Activated naive CD8-positive, alpha-beta T cell treated with anti-CD3 and anti-CD28 coated beads for 36 hours (primary cell): ENCODE measurements at regions not wholly inside any gene's neighbourhood (a gene's known extent, or its start where the extent isn't known, plus 50 kb on each side); places are given as distances from the start of the nearest gene placed in this dataset.

Source experiments
- DNase-seq: peaks from one replicate; pipeline ENCODE4 v3.0.0; 2021
- H3K27ac Mint-ChIP-seq: one replicate; pipeline ENCODE4 v1.8.0; 2022; ENCODE audit warnings: mild to moderate bottlenecking, moderate library complexity, mixed read lengths
- H3K27me3 Mint-ChIP-seq: one replicate; pipeline ENCODE4 v1.8.0; 2022; ENCODE audit warnings: mild to moderate bottlenecking, mixed read lengths
- H3K36me3 Mint-ChIP-seq: one replicate; pipeline ENCODE4 v1.8.0; 2021; ENCODE audit warnings: mild to moderate bottlenecking, mixed read lengths
- H3K4me1 Mint-ChIP-seq: one replicate; pipeline ENCODE4 v1.8.0; 2021; ENCODE audit warnings: mixed read lengths
- H3K4me3 Mint-ChIP-seq: one replicate; pipeline ENCODE4 v1.8.0; 2022; ENCODE audit warnings: mild to moderate bottlenecking, moderate library complexity, mixed read lengths
- H3K9me3 Mint-ChIP-seq: one replicate; pipeline ENCODE4 v1.8.0; 2022; ENCODE audit warnings: mixed read lengths

DNA sequence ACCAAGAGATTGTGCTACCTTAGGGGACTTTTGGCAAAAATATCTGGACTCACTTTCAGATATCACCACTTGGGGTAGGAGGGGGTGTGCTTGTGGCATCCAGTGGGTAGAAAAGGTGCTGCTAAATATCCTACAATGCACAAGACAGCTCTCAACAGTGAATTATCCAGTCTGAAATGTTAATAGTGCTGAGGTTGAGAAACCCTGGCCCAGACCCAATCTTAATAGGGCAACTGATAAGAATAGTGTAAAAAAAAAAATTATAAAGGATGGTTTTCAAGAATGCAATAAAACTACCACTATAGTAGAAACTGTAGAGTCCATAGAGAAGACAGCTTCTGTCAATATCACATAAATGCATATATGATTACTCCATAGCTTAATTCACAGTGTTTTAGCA is 185.5 kb downstream of the ZNF330 start:
- no peak for DNase-seq
- Mint-ChIP-seq H3K36me3 (no peaks in the 10 kb centered on the region), H3K27me3 (no peaks in the 10 kb centered on the region), H3K27ac (no peak overlapping the region), H3K4me3 (no peak overlapping the region), H3K4me1 (no peaks in the 10 kb centered on the region), H3K9me3 (no peaks in the 10 kb centered on the region)

DNA sequence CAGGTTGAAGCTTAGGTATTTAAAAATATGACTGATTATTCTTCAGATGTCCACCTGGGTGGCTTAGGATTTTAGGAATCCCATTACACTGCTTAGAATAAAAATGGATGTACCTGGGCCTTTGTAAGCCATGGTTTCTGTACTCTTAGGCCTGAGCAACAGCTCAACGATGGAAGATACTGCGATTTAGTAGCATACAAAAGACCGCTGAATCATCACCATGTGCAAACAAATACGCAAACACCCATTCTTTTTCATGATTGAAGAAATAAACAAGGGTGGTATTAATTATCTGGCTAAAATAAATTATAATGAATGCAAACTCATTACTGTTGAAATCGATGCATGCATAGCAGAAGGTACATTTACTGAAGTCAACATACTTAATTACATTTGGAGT is 188.9 kb downstream of the ZNF330 start:
- Mint-ChIP-seq H3K27me3 (no peaks in the 10 kb centered on the region), H3K4me1 (no peaks in the 10 kb centered on the region), H3K36me3 (no peaks in the 10 kb centered on the region), H3K4me3 (no peak overlapping the region), H3K9me3 (no peaks in the 10 kb centered on the region), H3K27ac (no peak overlapping the region)
- DNase-seq: no peak

DNA sequence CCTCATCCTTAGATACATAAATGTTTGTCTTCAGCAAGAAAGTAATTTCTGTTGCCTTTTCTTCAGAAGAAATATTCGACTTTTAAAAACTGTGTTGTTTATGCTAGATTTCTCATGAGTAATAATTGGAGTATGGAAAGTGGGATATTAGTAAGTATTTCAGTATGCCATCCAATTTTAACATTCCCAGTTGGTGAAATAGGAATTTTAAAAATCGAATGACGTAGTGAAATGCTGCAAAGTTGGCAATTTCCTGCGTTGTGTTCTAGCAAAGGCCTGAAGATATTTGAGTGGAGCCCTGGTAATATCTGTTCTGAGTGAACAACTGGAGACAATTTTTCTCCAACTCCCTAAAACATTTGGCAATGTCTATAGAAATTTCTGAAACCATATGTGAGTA is 190.1 kb downstream of the ZNF330 start:
- Mint-ChIP-seq H3K36me3 (no peaks in the 10 kb centered on the region), H3K27me3 (no peaks in the 10 kb centered on the region), H3K9me3 (no peaks in the 10 kb centered on the region), H3K4me1 (no peaks in the 10 kb centered on the region), H3K27ac (no peak overlapping the region), H3K4me3 (no peak overlapping the region)
- DNase-seq: no peak

DNA sequence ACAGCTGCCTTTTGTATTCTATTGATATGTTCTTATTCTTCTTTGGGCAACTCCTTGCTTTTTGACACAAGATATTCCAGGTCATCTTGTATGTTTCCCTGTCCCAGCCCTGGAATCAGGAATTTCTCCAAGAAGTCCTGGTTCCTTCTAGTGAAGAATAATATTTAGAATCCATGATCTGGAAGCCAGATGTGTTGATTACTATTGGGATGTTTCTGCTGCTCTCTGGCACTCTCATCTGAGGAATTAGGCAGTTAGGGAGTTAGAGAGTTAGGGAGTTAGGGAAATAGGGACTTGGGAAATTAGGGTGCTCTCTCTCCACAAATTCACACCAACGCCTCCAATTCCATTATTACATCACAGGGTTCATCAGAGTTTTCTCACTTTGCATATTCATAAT is 191.2 kb downstream of the ZNF330 start:
- Mint-ChIP-seq H3K9me3 (no peaks in the 10 kb centered on the region), H3K27ac (no peak overlapping the region), H3K4me1 (no peaks in the 10 kb centered on the region), H3K4me3 (no peak overlapping the region), H3K27me3 (no peaks in the 10 kb centered on the region), H3K36me3 (no peaks in the 10 kb centered on the region)
- no peak for DNase-seq

DNA sequence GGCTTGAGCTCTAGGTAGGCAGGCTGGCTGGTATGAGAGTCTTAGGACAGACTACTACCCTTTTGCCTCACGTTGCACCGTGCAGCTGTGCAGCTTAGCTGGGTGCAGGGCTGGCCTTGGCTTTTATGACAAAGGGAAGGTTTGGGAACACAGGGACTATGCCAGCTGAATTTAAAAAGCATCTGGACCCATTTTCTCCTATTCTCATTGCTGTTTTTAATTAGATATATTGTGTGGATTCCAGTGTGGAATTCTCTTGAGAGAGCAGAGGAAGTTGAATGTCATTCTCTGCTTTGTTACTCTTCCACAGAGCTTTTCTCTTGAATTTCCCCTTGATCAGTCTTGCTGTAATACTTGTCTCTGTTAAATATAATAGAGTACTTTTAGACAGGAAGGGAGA is 192.7 kb downstream of the ZNF330 start:
- Mint-ChIP-seq H3K36me3 (no peaks in the 10 kb centered on the region), H3K4me3 (no peak overlapping the region), H3K27me3 (no peaks in the 10 kb centered on the region), H3K27ac (no peak overlapping the region), H3K9me3 (no peaks in the 10 kb centered on the region), H3K4me1 (no peaks in the 10 kb centered on the region)
- DNase-seq: no peak

GRCh38 chr4:141415651-141416050 is 195.0 kb downstream of the ZNF330 start:
- H3K4me1 Mint-ChIP-seq: no peaks in the 10 kb centered on the region
- H3K27me3 Mint-ChIP-seq: peaks cover under 1% of the 10 kb centered on the region
- H3K9me3 Mint-ChIP-seq: no peaks in the 10 kb centered on the region
- H3K4me3 Mint-ChIP-seq: no peak overlapping the region
- no peak overlapping the region for H3K27ac Mint-ChIP-seq
- DNase-seq: no peak
- H3K36me3 Mint-ChIP-seq: no peaks in the 10 kb centered on the region

DNA sequence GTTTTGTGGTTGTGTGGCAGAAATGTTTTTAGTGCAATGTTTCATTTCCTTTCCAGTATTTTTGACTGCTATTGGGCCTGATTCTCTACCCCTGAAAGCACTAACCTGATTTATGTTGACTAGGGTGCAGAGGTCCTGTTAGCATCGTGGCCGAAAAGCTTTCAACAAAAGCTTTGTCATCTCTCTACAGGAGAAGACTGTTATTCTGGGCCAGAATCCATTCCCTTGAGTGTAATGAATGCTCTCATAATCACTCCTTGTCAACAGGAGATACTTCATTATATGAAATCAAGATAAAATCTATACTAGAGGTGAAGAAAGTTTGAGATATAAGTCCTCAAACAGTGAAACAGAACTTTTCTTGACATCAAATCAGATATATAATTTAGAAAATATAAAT is 195.5 kb downstream of the ZNF330 start:
- H3K27ac Mint-ChIP-seq: no peak overlapping the region
- no peaks in the 10 kb centered on the region for H3K36me3 Mint-ChIP-seq
- DNase-seq: no peak
- no peak overlapping the region for H3K4me3 Mint-ChIP-seq
- H3K27me3 Mint-ChIP-seq: peaks cover 4% of the 10 kb centered on the region
- no peaks in the 10 kb centered on the region for H3K9me3 Mint-ChIP-seq
- no peaks in the 10 kb centered on the region for H3K4me1 Mint-ChIP-seq

GRCh38 chr4:141416677-141417363 is 196.1 kb downstream of the ZNF330 start:
- Mint-ChIP-seq H3K27me3 (peaks cover 4% of the 10 kb centered on the region), H3K4me3 (no peak overlapping the region), H3K27ac (no peak overlapping the region), H3K36me3 (no peaks in the 10 kb centered on the region), H3K9me3 (peaks cover under 1% of the 10 kb centered on the region), H3K4me1 (no peaks in the 10 kb centered on the region)
- DNase-seq: no peak

- Mint-ChIP-seq H3K9me3 (peaks cover 4% of the 10 kb centered on the region), H3K4me3 (no peak overlapping the region), H3K36me3 (no peaks in the 10 kb centered on the region), H3K27ac (no peak overlapping the region), H3K27me3 (peaks cover 4% of the 10 kb centered on the region), H3K4me1 (no peaks in the 10 kb centered on the region)
- DNase-seq: no peak
Measured at GRCh38 chr4:141417387-141417786, 196.7 kb downstream of the ZNF330 start.

DNA sequence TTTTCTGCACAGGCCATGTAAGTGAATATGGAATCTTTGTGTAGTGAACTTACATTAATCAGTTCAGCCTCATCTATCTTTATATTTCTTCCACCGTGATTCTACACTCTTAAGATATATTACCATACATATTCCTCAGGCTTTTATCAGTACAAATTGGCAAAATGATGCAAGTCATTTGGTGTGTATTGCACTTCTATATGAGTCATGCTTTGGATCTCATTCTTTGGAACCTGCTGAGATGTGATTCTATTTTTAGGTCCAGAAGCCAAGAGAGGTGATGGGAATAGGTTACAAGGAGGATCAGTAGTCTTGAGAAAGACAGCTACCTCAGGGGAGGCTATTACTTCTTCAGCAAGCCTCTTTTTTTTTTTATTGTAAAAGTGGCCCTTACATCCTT is 204.4 kb downstream of the ZNF330 start:
- Mint-ChIP-seq H3K4me1 (no peaks in the 10 kb centered on the region), H3K9me3 (peaks cover 4% of the 10 kb centered on the region), H3K27me3 (peaks cover 4% of the 10 kb centered on the region), H3K36me3 (no peaks in the 10 kb centered on the region), H3K27ac (no peak overlapping the region), H3K4me3 (no peak overlapping the region)
- DNase-seq: no peak

GRCh38 chr4:141427726-141428296 is 207.1 kb downstream of the ZNF330 start:
- no peak overlapping the region for H3K4me3 Mint-ChIP-seq
- H3K9me3 Mint-ChIP-seq: no peaks in the 10 kb centered on the region
- H3K36me3 Mint-ChIP-seq: no peaks in the 10 kb centered on the region
- H3K4me1 Mint-ChIP-seq: no peaks in the 10 kb centered on the region
- no peak for DNase-seq
- H3K27me3 Mint-ChIP-seq: no peaks in the 10 kb centered on the region
- H3K27ac Mint-ChIP-seq: no peak overlapping the region

GRCh38 chr4:141429933-141430332 is 206.4 kb upstream of the IL15 start:
- no peak overlapping the region for H3K27ac Mint-ChIP-seq
- no peaks in the 10 kb centered on the region for H3K27me3 Mint-ChIP-seq
- no peaks in the 10 kb centered on the region for H3K9me3 Mint-ChIP-seq

GRCh38 chr4:141430686-141431085 is 205.7 kb upstream of the IL15 start:
- Mint-ChIP-seq H3K36me3 (no peaks in the 10 kb centered on the region), H3K27me3 (no peaks in the 10 kb centered on the region), H3K27ac (no peak overlapping the region), H3K9me3 (no peaks in the 10 kb centered on the region), H3K4me3 (no peak overlapping the region), H3K4me1 (no peaks in the 10 kb centered on the region)
- DNase-seq: no peak

More at GRCh38 chr4:141429933-141430332, 206.4 kb upstream of the IL15 start:
- no peaks in the 10 kb centered on the region for H3K4me1 Mint-ChIP-seq
- no peak for DNase-seq
- H3K4me3 Mint-ChIP-seq: no peak overlapping the region
- no peaks in the 10 kb centered on the region for H3K36me3 Mint-ChIP-seq

GRCh38 chr4:141432000-141432712 is 204.2 kb upstream of the IL15 start:
- Mint-ChIP-seq H3K27me3 (no peaks in the 10 kb centered on the region), H3K4me3 (no peak overlapping the region), H3K9me3 (no peaks in the 10 kb centered on the region), H3K36me3 (no peaks in the 10 kb centered on the region), H3K4me1 (no peaks in the 10 kb centered on the region), H3K27ac (no peak overlapping the region)
- DNase-seq: no peak

GRCh38 chr4:141435446-141436225 is 200.7 kb upstream of the IL15 start:
- no peaks in the 10 kb centered on the region for H3K4me1 Mint-ChIP-seq
- no peaks in the 10 kb centered on the region for H3K27me3 Mint-ChIP-seq
- no peaks in the 10 kb centered on the region for H3K9me3 Mint-ChIP-seq
- no peaks in the 10 kb centered on the region for H3K36me3 Mint-ChIP-seq
- no peak overlapping the region for H3K4me3 Mint-ChIP-seq
- DNase-seq: no peak
- no peak overlapping the region for H3K27ac Mint-ChIP-seq
